DOHH2 (cell line): ENCODE measurements at regions not wholly inside any gene's neighbourhood (a gene's known extent, or its start where the extent isn't known, plus 50 kb on each side); places are given as distances from the start of the nearest gene placed in this dataset.

Experiments
- CTCF ChIP-seq: fragments of 200-600 bp; sonication (generic); IDR thresholded peaks from one replicate; pipeline ENCODE4 v1.5.1; 2014; ENCODE audit warnings: antibody characterized with exemption, mild to moderate bottlenecking, low read depth, low read length; ENCODE audit not compliant: poor library complexity, severe bottlenecking
- EZH2phosphoT487 ChIP-seq: fragments of 200-600 bp; sonication (generic); IDR thresholded peaks from 2 replicates; pipeline ENCODE4 v1.6.1; 2017; ENCODE audit warnings: borderline replicate concordance, mild to moderate bottlenecking, antibody characterized with exemption, low read length, moderate library complexity, mixed read lengths

- TF ChIP-seq CTCF (no peak), EZH2phosphoT487 (no peak)
These were observed 106.7 kb upstream of the CXorf51A start for GRCh38 chrX:146921204-146921603.
